SHP77 (cell line): ENCODE measurements at regions not wholly inside any gene's neighbourhood (a gene's known extent, or its start where the extent isn't known, plus 50 kb on each side); places are given as distances from the start of the nearest gene placed in this dataset.
"Not testable (repeated sequence)": the region's sequence is repeated elsewhere in the genome, so short reads cannot be mapped to it uniquely, and the experiment has no call there.

Source experiments
- DNase-seq, 2 experiments: peaks; one replicate each; lab custom pipeline; 2025; lab: John Stamatoyannopoulos, UW

GRCh38 chr14:38973083-38973700 lies 129.8 kb downstream of the SEC23A start:
- DNase-seq: no peak

- no peak for DNase-seq
Measured at GRCh38 chr14:38972511-38972910, 130.5 kb downstream of the SEC23A start.

GRCh38 chr14:38971258-38971921 lies 131.6 kb downstream of the SEC23A start:
- no peak for DNase-seq

- no peak for DNase-seq
Measured at GRCh38 chr14:38964630-38965029, 138.4 kb downstream of the SEC23A start.

- no peak for DNase-seq
Measured at GRCh38 chr14:38960946-38961531, 142.0 kb downstream of the SEC23A start.

GRCh38 chr14:38959021-38959420 lies 144.0 kb downstream of the SEC23A start:
- DNase-seq: no peak

GRCh38 chr14:38958589-38958988 lies 144.4 kb downstream of the SEC23A start:
- no peak for DNase-seq

GRCh38 chr14:38951451-38951850 lies 151.6 kb downstream of the SEC23A start:
- no peak for DNase-seq

- DNase-seq: no peak
Measured at GRCh38 chr14:38950676-38951075, 152.4 kb downstream of the SEC23A start.

GRCh38 chr14:38948576-38948975 lies 154.5 kb downstream of the SEC23A start:
- DNase-seq: no peak

- no peak for DNase-seq
Measured at GRCh38 chr14:38948171-38948570, 154.9 kb downstream of the SEC23A start.

- no peak for DNase-seq
Measured at GRCh38 chr14:38947343-38947742, 155.7 kb downstream of the SEC23A start.

- no peak for DNase-seq
Measured at GRCh38 chr14:38944691-38945090, 158.3 kb downstream of the SEC23A start.

- DNase-seq: no peak
Measured at GRCh38 chr14:38941488-38941887, 161.5 kb downstream of the SEC23A start.

- DNase-seq: not testable (repeated sequence)
Measured at GRCh38 chr14:38932653-38933000, 170.4 kb downstream of the SEC23A start.

- DNase-seq: no peak
Measured at GRCh38 chr14:38931969-38932652, 170.9 kb downstream of the SEC23A start.

GRCh38 chr14:38930898-38931297 lies 172.1 kb downstream of the SEC23A start:
- DNase-seq: no peak

GRCh38 chr14:38930022-38930421 lies 173.0 kb downstream of the SEC23A start:
- no peak for DNase-seq

GRCh38 chr14:38929416-38929815 lies 173.6 kb downstream of the SEC23A start:
- DNase-seq: no peak

- DNase-seq: not testable (repeated sequence)
Measured at GRCh38 chr14:38921893-38922292, 181.1 kb downstream of the SEC23A start.

- DNase-seq: no peak
Measured at GRCh38 chr14:38915125-38915524, 187.9 kb downstream of the SEC23A start.

- no peak for DNase-seq
Measured at GRCh38 chr14:38910092-38910491, 192.9 kb downstream of the SEC23A start.

- DNase-seq: no peak
Measured at GRCh38 chr14:38904959-38905358, 198.1 kb downstream of the SEC23A start.
